Esophagus muscularis mucosa (tissue), 3 donors: ENCODE measurements at regions not wholly inside any gene's neighbourhood (a gene's known extent, or its start where the extent isn't known, plus 50 kb on each side); places are given as distances from the start of the nearest gene placed in this dataset.

Experiments
- POLR2A ChIP-seq: fragments of 450-650 bp; IDR thresholded peaks from one replicate; pipeline ENCODE4 v1.6.1; 2017; ENCODE audit warnings: antibody characterized with exemption, moderate library complexity, mild to moderate bottlenecking, low read depth
- TF ChIP-seq, protein P1 (sequence below), 3 experiments: fragments of 200-600 bp in 2 of 3; fragments of 450-650 bp in 1 of 3; sonication (generic) in 2 of 3; IDR thresholded peaks; one replicate each; pipeline ENCODE4 v1.5.1; 2017 to 2019; ENCODE audit warnings: antibody characterized with exemption in 3 of 3, mild to moderate bottlenecking in 2 of 3, moderate library complexity in 1 of 3

DNA sequence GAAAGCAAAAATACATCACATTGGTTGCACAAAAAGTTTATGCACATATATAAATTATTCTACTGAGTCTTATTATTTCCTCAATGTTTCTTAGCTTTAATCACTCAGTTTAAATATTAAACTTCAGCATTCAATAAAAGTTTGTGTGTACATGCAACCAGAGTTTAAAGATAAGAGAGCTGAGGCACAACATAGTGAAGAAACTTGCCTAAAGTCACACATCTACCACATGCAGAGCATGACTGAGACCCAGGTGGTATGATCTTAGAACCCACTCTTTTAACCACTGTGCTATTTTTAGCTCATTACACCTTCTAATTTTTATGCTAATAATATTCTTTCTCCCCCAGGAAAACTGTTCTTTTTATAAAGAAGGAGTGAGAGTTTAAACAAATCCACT is 96.1 kb upstream of the GOLIM4 start:
- TF ChIP-seq POLR2A: no peak
- TF ChIP-seq, protein P1, sequence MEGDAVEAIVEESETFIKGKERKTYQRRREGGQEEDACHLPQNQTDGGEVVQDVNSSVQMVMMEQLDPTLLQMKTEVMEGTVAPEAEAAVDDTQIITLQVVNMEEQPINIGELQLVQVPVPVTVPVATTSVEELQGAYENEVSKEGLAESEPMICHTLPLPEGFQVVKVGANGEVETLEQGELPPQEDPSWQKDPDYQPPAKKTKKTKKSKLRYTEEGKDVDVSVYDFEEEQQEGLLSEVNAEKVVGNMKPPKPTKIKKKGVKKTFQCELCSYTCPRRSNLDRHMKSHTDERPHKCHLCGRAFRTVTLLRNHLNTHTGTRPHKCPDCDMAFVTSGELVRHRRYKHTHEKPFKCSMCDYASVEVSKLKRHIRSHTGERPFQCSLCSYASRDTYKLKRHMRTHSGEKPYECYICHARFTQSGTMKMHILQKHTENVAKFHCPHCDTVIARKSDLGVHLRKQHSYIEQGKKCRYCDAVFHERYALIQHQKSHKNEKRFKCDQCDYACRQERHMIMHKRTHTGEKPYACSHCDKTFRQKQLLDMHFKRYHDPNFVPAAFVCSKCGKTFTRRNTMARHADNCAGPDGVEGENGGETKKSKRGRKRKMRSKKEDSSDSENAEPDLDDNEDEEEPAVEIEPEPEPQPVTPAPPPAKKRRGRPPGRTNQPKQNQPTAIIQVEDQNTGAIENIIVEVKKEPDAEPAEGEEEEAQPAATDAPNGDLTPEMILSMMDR (IDR thresholded peaks at IDR 0.05): no peak
